ENCODE measurements at regions not wholly inside any gene's neighbourhood (a gene's known extent, or its start where the extent isn't known, plus 50 kb on each side); places are given as distances from the start of the nearest gene placed in this dataset.

DNA sequence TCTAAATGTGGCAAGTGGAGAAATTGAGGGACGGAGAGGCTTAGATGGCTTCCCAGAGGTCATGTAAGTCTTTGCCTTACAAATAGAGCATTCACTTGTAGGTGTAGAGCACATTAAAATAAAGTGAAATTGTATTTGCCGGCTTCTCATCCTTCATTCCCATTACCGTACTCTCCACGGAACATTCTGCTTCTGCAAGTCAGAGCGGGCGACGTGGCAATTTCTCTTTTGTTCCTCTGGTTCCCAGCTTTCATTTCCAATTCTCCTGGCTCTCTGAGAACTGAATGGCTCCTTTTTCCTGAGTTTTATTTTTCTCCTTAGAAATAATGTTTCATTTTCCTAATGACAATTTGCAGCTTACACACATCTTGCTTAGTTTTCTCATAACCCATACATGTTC is 51.3 kb upstream of the PFKP start:
- no peak for DNase-seq

DNA sequence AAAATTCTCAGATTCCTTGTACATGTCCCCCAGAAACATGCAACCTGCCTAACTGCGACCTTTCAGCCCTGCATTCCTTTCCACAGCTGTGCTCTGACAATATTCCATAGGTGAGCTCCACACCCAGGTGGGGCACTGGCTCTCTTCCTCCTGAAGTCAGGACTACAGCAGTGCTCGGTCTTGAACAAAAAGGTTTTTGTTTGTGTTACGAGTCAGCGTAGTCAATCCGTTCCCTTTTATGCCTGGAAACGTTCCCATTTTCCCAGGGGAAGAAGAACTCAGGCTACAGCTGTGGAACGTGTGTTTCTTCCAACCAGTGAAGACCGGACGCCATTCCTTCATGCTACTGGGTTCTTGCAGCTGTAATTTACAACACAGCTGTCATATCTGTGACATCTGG is 52.4 kb upstream of the PFKP start:
- DNase-seq: no peak

DNA sequence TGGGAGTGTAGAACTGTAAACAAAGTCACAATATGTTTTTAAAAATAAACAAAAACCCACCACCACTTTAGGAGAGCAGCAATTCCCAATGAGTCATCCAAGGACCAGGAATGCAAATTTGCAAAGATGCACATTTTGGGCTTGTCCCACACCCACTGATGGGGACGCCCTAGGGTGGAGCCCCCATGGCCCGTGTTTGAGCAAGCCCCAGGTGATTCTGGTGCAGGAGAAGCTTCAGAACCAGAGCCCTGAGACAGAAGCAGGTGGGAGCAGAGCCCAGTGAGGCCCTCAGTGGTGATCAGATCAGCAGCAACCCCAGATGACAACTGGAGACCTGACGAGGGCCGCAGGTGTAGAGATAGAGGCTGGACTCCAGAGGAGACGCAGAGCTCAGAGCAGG is 55.1 kb upstream of the PFKP start:
- no peak for DNase-seq

DNA sequence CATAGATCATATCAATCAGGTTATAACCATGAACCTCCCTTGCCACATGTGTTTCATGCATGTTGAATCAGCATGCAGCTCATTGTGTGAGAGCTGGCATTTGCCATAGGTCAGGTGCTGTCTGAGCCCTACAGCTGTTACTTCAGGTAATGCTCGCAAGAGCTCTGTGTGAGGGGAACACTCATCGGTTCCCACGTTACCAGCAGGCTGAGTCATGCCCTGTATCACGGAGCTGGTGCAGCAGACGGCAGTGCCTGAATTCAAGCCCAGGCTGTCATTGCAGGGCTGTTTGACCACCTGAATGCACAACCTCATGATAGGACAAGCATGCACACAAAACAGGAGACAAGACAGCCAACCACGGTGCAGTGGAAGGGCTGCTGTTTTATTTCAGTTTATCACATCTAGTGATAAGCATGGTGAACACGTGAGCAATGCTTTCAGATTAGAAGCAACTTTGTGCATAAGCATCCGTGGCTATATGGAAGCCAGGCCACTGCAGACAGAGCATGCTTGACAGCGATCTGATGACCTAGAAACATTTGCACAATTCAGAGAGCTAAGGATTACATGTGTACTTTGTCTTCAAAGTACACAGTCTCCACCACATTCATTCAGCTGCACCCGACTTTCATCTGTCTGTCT is 56.4 kb upstream of the PFKP start:
- no peak for DNase-seq

DNA sequence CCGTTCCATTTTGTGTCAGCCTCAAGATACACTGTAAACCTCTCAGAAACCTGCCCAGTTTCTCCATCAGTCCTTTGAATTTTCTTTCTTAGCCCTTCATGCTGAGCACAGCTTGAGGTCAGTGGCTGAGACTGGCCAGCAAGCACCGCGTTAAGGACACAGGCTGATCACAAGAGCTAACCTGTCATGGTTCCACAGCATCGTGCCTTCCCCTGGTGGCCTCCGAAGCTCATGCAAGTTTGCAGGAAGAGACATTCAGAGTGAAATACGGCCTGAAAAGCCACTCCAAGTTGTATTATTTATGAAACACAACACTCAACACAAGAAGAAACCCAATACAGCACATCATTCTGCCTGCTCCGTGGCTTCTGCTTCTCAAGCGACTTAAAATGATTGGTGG is 57.0 kb upstream of the PFKP start:
- DNase-seq: no peak

DNA sequence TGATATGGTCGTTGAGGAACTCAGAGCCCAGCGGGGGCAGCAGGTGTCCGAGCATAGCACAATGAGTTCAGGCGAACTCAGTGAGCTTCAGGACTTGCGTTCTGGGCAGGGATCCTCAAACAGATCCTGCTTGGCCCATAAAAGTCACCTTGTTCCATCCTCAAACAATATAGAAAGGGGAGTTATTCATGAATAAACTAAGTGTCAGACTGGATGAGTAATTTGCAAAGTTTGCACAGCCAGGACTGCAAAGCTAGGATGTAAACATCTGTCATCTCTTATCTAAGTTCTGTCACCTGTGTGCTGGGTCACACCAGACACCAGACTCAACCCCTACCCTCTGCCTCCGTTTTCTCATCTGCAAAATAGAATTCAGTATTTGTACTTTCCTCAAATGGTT is 58.0 kb upstream of the PFKP start:
- DNase-seq: no peak

DNA sequence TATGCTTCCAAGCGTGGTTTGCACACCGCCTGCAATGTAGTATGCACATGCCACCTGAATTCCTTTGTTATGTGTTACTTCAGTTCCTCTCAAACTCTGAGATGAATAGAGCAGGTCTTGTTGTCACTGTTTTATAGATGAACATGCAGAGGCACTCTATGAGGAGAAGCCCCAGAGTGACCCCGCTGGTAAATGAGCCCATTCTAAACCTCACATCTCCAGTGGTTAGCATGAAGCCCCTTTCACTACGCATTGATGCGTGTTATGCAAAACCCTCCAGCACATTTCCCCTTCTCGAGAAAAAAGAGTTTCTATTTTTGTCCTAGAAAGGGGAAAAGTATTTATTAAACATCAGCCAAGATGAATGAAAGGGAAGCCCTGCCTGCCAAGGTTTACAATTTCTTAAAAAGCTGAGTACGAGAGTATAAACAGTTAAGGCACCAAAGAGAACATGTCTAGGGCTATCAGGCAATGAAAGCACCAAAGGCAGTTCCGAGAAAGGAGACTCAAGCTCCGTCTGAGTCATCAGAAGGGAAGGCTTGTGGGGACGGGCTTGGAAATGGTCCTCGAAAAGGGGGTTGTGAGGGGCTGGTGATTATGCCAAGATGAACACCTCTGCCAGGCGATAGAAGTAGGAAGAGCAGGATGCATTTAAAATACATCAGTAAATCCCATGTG is 58.7 kb upstream of the PFKP start:
- DNase-seq: no peak

DNA sequence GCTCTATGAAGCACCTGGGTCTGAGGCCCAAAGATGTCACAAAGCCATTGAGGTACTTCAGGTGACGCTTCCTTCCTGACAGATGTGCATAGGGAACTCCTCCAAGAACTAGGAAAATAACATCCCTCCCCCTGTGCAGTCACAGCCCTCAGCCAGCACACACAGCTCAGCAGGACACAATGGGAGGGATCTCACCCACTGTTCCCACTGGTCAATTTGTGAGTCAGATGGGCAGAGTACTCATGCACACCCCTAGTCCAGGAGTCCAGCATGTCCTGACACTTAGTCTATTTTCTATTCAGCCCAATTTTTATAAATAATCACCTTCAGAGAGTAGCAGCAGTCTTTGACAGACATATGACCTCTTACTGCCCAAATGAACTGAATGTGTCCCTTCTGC is 60.7 kb upstream of the PFKP start:
- DNase-seq: no peak

DNA sequence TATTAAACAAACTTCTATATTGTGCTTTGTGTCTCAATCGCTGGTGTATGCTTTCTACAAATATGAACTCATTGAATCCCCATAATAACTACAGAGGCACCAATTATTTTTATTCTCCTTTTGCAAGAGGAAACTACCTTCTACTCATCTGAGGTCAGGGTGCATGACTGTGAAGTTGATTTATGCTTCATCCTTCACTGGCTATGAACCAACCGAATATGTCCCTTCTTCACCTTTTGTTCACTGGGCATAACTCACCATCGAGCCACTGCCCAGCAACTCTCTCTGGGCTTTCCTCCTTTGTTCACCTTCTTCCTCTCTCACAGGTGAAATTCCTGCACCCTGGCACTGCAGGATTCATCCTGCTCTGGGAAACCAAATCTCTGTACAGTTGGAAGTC is 61.3 kb upstream of the PFKP start:
- DNase-seq: no peak

DNA sequence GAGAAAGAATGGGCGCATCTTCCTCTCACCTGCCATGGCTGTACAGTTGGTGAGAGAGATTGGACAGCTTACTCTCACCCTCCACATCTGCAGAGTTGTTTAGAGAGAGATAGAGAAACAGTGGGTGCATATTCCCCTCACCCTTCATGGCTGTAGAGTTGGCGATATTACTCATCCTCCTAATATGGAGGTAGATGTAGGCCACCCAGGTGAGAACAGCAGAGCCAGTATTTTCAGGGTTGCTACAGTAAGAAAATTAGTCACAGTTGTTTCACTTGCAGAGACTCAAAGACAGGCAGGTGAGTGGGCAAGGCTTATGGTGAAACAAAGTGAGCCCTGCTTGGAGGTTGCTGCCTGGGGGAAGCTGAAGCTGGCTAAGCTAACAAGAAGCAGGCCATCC is 65.0 kb upstream of the PFKP start:
- DNase-seq: no peak

DNA sequence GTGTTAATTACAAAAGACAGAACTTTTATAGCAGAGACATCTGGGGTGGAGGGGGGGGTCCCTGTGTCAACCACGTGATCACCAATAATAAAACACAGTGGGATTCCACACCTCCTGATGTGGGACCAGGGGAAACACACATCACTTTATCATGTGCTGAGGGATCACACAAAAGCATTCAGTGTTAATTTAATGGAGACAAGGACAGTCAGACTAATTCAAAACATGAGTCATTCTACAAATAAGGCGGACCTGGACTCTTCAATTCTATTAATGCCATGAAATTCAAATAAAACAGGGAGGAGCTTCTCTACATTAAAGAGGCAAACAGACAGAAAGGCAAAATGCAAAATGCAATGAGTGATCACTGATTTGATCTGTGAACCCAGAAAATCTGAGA is 67.3 kb upstream of the PFKP start:
- no peak for DNase-seq

DNA sequence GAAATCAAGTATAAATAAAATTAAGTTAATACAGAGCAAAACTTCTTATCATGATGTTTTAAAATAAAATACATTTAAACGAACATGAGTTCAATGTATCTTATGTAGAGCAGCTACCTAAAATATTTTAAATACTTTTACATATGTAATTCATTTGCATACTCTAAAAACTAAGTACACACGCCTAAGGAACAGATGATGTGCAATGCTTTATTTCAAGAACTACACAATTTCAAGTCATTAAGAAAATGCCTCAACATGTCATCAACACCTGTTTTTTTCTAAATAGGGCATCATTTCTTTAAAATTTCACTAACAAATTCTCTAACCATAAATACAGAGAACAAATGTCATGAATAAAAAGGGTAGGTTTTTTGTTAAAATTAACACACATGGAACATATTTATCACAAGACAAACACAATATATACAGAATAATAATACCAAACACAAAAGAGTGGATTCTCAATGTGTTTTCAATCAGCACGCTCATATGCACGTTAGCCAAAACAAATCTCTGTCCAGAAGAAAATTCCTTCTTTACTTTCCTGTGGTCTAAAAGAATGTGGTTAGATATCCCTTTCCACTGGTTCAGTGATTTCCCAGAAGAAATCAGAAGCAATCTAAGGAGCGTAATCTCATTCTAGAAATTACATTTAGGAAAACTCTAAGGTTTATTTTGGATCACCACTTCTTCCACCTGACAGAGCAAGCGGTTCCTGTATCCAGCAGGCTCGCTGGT is 73.0 kb upstream of the PFKP start:
- no peak for DNase-seq

DNA sequence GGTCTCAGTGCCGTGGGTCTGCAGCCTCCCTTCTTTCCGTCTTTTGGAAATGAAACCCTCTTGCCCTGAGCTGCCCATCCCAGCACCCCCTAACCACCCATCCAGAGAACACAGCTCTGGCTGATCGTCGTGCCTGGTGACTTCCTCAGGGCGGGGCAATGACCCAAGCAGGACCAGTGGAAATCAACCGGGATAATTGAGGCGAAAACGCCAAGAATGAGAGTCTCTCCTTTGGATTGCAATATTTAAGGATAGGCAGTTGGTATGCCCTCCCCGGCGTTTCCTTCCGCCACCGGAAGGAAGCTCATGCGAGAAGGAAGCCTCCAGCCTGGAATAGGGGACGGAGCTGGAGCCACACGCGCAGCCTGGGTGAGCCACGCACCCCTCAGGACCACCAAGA is 73.7 kb upstream of the PFKP start:
- DNase-seq: no peak

DNA sequence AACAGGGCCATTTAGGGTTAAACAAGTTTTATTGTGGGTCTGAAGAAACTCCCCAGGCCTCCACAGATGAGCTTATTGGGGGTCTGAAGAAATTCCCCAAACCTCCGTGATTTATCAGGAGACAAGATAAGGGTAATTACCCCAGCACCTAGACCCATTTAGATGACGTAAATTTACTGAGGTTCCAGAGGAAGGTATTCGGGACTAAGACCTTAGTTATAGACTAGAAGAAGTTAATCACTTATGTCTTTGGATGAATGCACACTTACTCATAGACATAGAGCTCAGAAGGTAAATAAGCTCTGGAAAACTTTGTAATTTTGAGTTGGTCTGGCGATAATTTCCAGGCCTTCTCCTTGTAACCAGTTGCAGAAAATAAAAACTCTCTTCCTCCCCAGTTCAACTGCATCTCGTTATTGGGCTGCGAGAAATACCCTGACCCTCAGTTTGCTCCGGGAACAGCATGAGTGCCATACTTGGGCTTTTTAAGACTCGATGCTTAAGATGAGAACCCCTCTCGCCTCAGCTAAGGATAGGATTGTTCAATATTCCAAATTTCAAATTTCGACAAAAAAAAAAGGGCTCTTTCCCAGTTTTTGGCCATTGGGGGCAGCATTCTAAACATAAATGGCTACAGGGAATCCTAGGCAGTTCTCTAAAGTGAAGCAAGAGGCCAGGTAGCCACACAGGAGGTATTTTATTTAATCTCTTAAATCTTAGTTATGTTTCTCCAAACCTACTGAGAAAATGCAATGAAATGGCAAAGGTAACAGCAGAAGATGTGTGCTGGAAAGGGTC is 74.7 kb upstream of the PFKP start:
- no peak for DNase-seq

DNA sequence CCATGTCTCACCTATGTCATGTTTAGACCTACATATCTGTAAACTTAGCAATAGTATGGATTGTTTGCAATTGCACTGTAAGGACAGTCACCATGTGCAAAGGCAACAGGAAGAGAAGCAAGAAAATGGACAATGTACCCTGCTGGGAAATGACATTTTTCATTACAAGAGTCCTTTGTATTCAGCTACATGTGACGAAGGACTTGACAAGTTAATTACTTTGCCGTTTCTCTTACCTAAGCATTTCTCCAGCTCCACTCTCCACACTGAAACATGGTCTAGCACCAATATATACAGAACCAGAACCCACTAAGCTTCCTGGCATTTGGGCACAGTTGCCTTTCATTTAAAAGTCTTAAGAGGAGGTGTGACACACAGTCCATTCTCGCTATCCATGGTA is 76.6 kb upstream of the PFKP start:
- no peak for DNase-seq

DNA sequence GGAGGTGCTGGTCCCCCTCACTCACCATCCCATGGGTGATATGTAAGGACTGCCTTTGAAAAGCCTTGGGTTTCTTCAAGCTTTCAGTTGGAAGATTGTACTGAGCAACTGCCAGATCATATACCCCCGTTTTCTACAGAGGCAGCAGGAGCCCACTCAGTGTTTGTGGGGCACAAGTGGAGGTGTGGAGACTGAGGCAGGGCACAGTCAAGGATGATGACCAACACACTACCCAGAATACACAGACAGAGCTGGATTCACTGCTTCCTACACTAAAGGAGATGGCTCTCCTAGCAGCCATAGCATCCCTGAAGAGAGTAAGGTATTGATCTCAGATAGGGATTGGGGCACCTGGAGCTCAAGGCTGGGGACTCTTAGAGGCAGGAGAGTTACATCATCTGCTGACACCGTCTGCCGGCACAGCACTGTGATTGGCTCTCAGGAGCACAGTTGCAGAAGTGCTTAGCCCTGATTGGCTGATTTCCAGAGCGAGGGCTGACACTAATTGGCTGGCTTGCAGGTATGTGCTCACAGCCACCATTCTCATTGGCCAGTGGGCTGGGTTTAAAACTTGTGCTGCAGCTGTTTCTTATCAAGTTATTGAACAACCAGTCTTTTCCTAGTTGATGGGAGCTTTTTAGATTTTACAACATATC is 77.9 kb upstream of the PFKP start:
- no peak for DNase-seq

DNA sequence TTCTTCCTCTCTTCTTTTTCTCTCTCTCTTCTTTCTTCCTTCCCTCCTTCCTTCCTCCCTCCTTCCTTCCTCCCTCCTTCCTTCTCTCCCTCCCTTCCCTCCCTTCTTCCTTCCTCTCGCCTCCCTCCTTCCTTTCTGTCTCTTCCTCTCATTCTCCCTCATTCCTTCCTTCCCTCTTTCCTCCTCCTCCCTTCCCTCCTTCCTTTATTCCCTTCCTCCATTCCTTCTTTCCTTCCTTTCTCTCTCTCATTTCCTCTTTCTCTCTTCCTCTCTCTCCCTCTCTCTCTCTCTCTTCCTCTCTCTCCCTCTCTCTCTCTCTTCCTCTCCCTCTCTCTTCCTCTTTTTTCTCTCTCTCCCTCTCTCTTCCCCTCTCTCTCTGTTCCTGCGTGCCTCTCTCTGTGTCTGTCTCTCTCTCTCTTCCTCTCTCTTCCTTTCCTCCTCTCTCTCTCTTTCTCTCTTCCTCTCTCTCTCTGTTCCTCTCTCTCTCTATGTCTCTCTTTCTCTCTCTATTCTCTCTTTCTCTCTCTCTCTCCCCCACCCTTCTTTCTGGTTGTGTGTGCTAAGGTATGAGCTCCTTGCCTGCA is 80.1 kb upstream of the PFKP start:
- no peak for DNase-seq

DNA sequence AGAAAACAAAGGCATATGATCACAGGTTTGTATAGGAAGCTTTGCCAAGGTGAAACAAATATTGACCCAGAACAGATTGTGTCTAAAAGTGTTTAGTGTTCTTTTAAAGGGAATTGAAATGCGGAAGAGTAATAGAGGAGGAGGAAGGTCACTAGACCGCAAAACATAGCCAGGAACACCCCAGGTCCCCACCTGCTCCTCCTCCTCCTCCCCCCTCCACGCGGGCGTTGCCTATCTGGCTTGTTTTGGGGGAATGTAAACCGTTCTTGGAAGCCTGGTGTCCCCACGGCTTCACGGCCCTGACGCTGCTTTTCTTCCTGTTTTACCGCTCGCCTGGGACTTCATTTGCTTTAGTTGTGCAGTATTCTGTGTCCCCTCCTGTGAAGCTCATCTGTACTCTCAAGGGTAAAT is 81.0 kb upstream of the PFKP start:
- DNase-seq: no peak

DNA sequence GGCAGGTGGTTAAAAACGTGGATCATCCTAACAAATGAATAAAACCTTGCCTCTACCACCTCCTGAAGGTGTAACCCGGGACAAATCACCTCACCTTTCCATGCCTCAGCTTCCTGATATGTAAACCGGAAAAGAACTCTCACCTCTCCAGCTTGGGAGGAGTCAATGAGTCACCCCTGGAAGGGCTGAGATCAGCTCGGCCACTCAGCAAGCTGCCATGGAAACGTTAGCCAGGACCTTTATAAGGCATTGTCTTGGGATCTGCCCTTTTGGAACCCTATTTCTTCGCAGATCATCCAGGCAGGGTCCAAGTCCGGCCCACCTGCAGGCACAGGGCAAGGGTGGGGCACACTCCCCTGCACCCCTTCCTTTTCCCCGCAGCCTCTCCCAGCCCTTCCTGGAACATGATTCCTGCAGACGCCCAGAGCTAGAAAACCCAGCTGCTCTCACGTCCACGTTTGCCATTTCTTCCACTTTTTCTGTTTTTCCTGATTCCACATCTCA is 81.6 kb upstream of the PFKP start:
- no peak for DNase-seq

DNA sequence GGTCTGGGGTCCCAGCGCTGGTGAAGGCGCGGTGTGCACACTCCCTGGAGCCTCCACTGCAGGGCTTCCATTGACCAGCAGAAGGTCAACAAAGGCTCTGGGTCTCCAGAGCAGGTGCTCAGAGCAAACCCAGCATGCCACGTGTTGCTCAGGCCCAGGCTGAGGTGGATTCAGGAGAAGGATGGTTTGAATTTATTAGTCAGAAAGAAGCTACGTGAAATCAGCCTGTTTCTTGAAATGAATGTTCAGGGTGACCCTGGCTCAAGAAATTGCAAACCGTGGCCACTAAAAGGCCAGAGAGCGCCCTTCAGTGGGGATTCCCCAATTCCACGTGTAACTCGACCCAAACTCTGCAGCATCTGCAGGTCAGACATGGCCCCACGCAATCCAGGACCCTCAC is 82.7 kb upstream of the PFKP start:
- no peak for DNase-seq

DNA sequence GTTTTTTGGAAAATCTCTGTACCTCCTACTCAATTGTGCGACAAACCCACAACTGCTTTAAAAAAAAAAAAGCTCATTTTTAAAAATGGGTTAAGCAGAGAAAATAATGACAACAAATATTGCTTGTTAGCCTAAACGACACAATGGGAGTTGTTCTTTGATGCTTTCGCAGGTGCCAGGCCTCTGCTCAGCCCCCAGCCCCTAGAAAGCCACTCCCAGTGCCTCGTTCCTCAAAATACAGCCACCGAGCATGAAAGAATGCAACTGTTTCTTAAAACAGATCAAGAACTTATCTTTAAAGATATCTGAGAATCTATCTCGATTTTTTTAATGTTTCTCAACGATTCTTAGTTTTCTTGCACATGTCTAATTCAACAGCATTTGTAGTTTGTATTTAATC is 85.2 kb upstream of the PFKP start:
- DNase-seq: no peak

DNA sequence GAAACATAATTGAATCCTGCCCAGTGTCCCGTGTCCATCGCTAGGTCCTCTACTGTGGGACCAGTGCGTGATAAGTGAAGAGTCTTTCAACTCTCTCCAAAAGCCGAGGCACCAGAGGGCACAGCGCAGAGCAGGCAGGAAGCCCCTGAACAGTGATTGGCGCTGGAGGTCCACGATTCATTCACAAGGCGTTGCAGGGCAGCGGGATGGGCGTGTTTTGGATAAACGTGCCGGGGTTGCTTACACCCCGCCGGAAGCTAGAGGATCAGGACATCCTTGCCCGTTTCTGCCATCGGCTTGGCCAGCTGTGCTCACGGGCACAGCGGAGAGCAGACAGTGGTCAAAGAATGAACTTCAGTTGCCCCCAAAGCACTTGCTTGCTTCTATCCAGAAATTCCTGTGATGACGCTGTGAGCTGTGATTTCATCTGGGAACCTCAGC is 86.0 kb upstream of the PFKP start:
- DNase-seq: no peak
